Activated naive CD4-positive, alpha-beta T cell treated with anti-CD3 and anti-CD28 coated beads, Interleukin-2, amount 10 ng/mL, durations not matched to agents 7 days and 5 days (primary cell): ENCODE measurements at regions not wholly inside any gene's neighbourhood (a gene's known extent, or its start where the extent isn't known, plus 50 kb on each side); places are given as distances from the start of the nearest gene placed in this dataset.
"Not testable (repeated sequence)": the region's sequence is repeated elsewhere in the genome, so short reads cannot be mapped to it uniquely, and the experiment has no call there.

Experiments used
- CTCF ChIA-PET: fragments of 350-600 bp; sonication (Branson Sonifier 250); formaldehyde crosslinking; loops from one replicate; lab custom pipeline; 2021; ENCODE audit warnings: antibody characterized with exemption; lab: Charles Lee
- DNase-seq: peaks from one replicate; pipeline ENCODE4 v3.0.0-alpha.2; 2020
- H3K27ac Mint-ChIP-seq: one replicate; pipeline ENCODE4 v1.8.0; 2021; ENCODE audit warnings: mild to moderate bottlenecking, moderate library complexity, mixed read lengths
- H3K27me3 Mint-ChIP-seq: one replicate; pipeline ENCODE4 v1.8.0; 2021; ENCODE audit warnings: mild to moderate bottlenecking, mixed read lengths
- H3K36me3 Mint-ChIP-seq: one replicate; pipeline ENCODE4 v1.8.0; 2021; ENCODE audit warnings: mixed read lengths
- H3K4me1 Mint-ChIP-seq: one replicate; pipeline ENCODE4 v1.8.0; 2021; ENCODE audit warnings: mixed read lengths
- H3K4me3 Mint-ChIP-seq: one replicate; pipeline ENCODE4 v1.8.0; 2021; ENCODE audit warnings: mild to moderate bottlenecking, moderate library complexity, mixed read lengths
- H3K9me3 Mint-ChIP-seq: one replicate; pipeline ENCODE4 v1.8.0; 2021; ENCODE audit warnings: mixed read lengths

- CTCF ChIA-PET = no interaction called here
- no peak for DNase-seq
- Mint-ChIP-seq H3K4me3 (no peak overlapping the region), H3K36me3 (no peaks in the 10 kb centered on the region), H3K9me3 (no peaks in the 10 kb centered on the region), H3K27me3 (peaks cover 4% of the 10 kb centered on the region), H3K4me1 (no peaks in the 10 kb centered on the region), H3K27ac (no peak overlapping the region)
Measured at GRCh38 chr9:85332487-85332886, 409.3 kb downstream of the AGTPBP1 start.

- H3K4me1 Mint-ChIP-seq = no peaks in the 10 kb centered on the region
- no peak overlapping the region for H3K4me3 Mint-ChIP-seq
- H3K27me3 Mint-ChIP-seq = peaks cover 4% of the 10 kb centered on the region
- H3K36me3 Mint-ChIP-seq = no peaks in the 10 kb centered on the region
- CTCF ChIA-PET = no interaction called here
- H3K27ac Mint-ChIP-seq = no peak overlapping the region
- no peak for DNase-seq
- no peaks in the 10 kb centered on the region for H3K9me3 Mint-ChIP-seq
Measured at GRCh38 chr9:85331626-85332025, 410.1 kb downstream of the AGTPBP1 start.

- no peaks in the 10 kb centered on the region for H3K4me1 Mint-ChIP-seq
- CTCF ChIA-PET = no interaction called here
- H3K4me3 Mint-ChIP-seq = no peak overlapping the region
Measured at GRCh38 chr9:85322592-85322991, 419.2 kb downstream of the AGTPBP1 start.

DNA sequence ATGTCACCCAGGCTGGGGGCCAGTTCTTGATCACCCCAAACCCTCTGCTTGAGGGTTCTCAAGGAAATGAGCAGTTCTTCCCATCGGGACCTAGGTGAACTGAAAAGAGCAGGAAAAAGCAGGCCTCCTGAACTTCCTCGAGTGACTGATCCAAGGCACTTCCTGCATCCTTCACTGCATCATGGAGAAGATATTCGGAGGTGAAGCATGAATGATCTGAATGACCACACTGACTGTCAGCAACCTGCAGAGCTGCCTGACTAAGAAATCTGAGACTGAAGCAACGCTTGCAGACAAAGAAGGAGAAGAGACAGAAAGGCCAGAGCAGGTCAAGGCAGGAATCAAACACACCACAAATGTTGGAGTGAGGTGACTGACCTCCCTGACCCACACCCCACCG is 420.2 kb downstream of the AGTPBP1 start:
- peaks cover 2% of the 10 kb centered on the region for H3K9me3 Mint-ChIP-seq
- no peak for DNase-seq
- no peak overlapping the region for H3K27ac Mint-ChIP-seq

More at GRCh38 chr9:85322592-85322991, 419.2 kb downstream of the AGTPBP1 start:
- Mint-ChIP-seq H3K36me3 (no peaks in the 10 kb centered on the region), H3K27ac (no peak overlapping the region), H3K9me3 (peaks cover 2% of the 10 kb centered on the region), H3K27me3 (no peaks in the 10 kb centered on the region)
- no peak for DNase-seq

GRCh38 chr9:85319936-85320656 is 421.7 kb downstream of the AGTPBP1 start:
- no peaks in the 10 kb centered on the region for H3K36me3 Mint-ChIP-seq
- no peaks in the 10 kb centered on the region for H3K4me1 Mint-ChIP-seq
- CTCF ChIA-PET = no interaction called here
- H3K9me3 Mint-ChIP-seq = no peaks in the 10 kb centered on the region
- H3K27ac Mint-ChIP-seq = no peak overlapping the region
- H3K27me3 Mint-ChIP-seq = no peaks in the 10 kb centered on the region
- DNase-seq = no peak
- H3K4me3 Mint-ChIP-seq = no peak overlapping the region

More for the DNA sequence above, 420.2 kb downstream of the AGTPBP1 start:
- Mint-ChIP-seq H3K36me3 (no peaks in the 10 kb centered on the region), H3K27me3 (no peaks in the 10 kb centered on the region), H3K4me1 (no peaks in the 10 kb centered on the region), H3K4me3 (no peak overlapping the region)
- CTCF ChIA-PET = no interaction called here

- H3K36me3 Mint-ChIP-seq, H3K27me3 Mint-ChIP-seq, H3K4me3 Mint-ChIP-seq, H3K9me3 Mint-ChIP-seq, H3K4me1 Mint-ChIP-seq, H3K27ac Mint-ChIP-seq, DNase-seq, CTCF ChIA-PET: not testable (repeated sequence)
Measured at GRCh38 chr9:85315535-85315934, 426.2 kb downstream of the AGTPBP1 start.

DNA sequence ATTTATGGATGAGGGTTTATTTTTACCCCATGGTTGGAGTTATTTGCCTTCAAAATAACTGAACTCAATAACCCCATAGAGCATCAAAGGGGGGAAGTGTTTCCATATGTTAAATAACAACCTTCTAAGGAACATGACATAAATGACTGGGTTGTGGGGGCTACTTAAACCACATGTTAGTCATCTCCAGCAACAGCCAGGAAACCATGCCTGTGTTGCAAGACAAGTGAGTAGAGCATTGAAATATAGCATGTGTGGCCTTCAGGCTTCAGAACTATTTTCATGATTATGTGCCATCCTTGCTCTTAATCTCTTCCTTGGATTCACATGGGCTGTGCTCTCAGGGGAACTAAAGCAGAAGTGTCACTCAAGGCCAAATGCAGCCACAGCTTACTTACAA is 431.2 kb downstream of the AGTPBP1 start:
- no peaks in the 10 kb centered on the region for H3K27me3 Mint-ChIP-seq
- CTCF ChIA-PET = no interaction called here
- H3K27ac Mint-ChIP-seq = no peak overlapping the region
- no peaks in the 10 kb centered on the region for H3K4me1 Mint-ChIP-seq
- H3K36me3 Mint-ChIP-seq = no peaks in the 10 kb centered on the region
- H3K9me3 Mint-ChIP-seq = peaks cover 6% of the 10 kb centered on the region
- no peak overlapping the region for H3K4me3 Mint-ChIP-seq
- DNase-seq = no peak

- Mint-ChIP-seq H3K9me3 (no peaks in the 10 kb centered on the region), H3K4me1 (no peaks in the 10 kb centered on the region), H3K4me3 (no peak overlapping the region), H3K27me3 (peaks cover 4% of the 10 kb centered on the region), H3K36me3 (no peaks in the 10 kb centered on the region), H3K27ac (no peak overlapping the region)
- CTCF ChIA-PET = no interaction called here
- DNase-seq = no peak
Measured at GRCh38 chr9:85303757-85304134, 438.0 kb downstream of the AGTPBP1 start.

DNA sequence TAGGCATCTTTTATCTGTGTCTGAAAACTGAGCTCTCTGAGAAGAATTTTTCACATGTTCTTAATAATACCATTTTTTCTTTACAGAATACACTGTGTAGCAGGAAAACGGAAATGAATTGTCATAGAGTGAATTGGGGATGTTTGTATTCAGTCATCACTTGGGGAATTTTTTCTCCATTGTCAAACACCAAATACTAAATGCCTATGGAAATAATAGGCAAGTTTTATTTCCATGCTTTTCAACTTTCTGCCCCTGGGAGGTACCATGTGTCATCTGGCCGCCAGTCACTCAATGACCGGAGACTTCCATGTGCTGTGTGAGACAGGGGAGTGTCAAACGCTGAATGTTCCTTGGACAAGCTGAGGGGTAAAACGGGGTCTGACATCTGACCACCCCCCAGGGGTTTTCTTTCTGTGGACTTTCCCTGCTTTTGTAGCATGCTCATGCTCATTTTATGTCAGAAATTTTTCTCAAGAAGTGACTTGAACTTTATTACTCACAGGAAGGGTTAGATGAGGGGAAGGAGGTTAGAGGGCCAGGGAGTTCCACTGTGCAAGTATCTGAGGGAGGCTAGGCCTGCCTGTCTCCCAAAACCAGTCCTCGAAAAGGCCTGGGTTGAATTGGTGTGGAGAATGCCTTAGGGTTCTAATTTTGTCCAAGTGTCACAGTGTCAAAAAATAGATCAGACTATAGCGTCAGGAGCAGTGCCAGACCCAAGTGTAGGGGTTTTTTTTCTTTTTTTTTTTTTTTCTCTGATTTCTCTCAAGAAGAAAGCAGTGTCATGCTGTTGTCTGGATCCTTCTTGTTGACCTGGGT is 438.6 kb downstream of the AGTPBP1 start:
- H3K27me3 Mint-ChIP-seq = peaks cover 4% of the 10 kb centered on the region
- no peak for DNase-seq
- H3K9me3 Mint-ChIP-seq = no peaks in the 10 kb centered on the region
- no peak overlapping the region for H3K27ac Mint-ChIP-seq
- H3K4me1 Mint-ChIP-seq = no peaks in the 10 kb centered on the region
- no peaks in the 10 kb centered on the region for H3K36me3 Mint-ChIP-seq
- H3K4me3 Mint-ChIP-seq = no peak overlapping the region
- CTCF ChIA-PET = no interaction called here

GRCh38 chr9:85298499-85298898 is 443.3 kb downstream of the AGTPBP1 start:
- no peak overlapping the region for H3K4me3 Mint-ChIP-seq
- H3K27ac Mint-ChIP-seq = no peak overlapping the region
- H3K27me3 Mint-ChIP-seq = no peaks in the 10 kb centered on the region
- no peak for DNase-seq
- CTCF ChIA-PET = no interaction called here
- H3K4me1 Mint-ChIP-seq = no peaks in the 10 kb centered on the region
- no peaks in the 10 kb centered on the region for H3K9me3 Mint-ChIP-seq
- no peaks in the 10 kb centered on the region for H3K36me3 Mint-ChIP-seq

GRCh38 chr9:85295244-85295643 is 446.5 kb downstream of the AGTPBP1 start:
- DNase-seq, H3K9me3 Mint-ChIP-seq, CTCF ChIA-PET, H3K4me1 Mint-ChIP-seq, H3K36me3 Mint-ChIP-seq, H3K27me3 Mint-ChIP-seq, H3K4me3 Mint-ChIP-seq, H3K27ac Mint-ChIP-seq: not testable (repeated sequence)

DNA sequence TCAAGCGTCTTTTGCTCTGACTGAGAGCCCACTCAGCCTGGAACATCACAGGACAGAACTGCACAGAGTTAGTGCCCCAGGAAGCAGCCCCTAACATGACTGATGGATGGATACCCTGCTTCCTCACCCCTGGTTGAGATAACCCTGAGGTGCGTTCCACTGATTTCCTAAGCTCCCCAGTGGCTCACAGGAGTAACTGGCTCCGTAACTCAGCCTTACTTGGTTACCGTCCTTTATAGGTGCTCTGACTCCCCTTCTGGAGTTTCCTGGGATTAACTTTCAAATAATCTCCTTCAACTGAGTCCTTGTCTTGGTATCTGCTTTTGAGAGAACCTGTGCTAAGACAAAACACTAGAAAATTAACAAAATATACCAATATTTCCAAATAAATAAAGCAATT is 449.5 kb downstream of the AGTPBP1 start:
- peaks cover 11% of the 10 kb centered on the region for H3K4me1 Mint-ChIP-seq
- DNase-seq = no peak
- no peaks in the 10 kb centered on the region for H3K36me3 Mint-ChIP-seq
- no peak overlapping the region for H3K27ac Mint-ChIP-seq
- H3K9me3 Mint-ChIP-seq = peaks cover 4% of the 10 kb centered on the region
- CTCF ChIA-PET = no interaction called here
- no peak overlapping the region for H3K4me3 Mint-ChIP-seq
- peaks cover 5% of the 10 kb centered on the region for H3K27me3 Mint-ChIP-seq

- no peaks in the 10 kb centered on the region for H3K36me3 Mint-ChIP-seq
- no peak overlapping the region for H3K27ac Mint-ChIP-seq
- peaks cover 4% of the 10 kb centered on the region for H3K9me3 Mint-ChIP-seq
- DNase-seq = no peak
- peaks cover 11% of the 10 kb centered on the region for H3K4me1 Mint-ChIP-seq
- H3K4me3 Mint-ChIP-seq = no peak overlapping the region
- H3K27me3 Mint-ChIP-seq = peaks cover 5% of the 10 kb centered on the region
- CTCF ChIA-PET = no interaction called here
Measured at GRCh38 chr9:85291266-85291665, 450.5 kb downstream of the AGTPBP1 start.

- H3K36me3 Mint-ChIP-seq = no peaks in the 10 kb centered on the region
- H3K4me3 Mint-ChIP-seq = no peak overlapping the region
- CTCF ChIA-PET = no interaction called here
- H3K27ac Mint-ChIP-seq = no peak overlapping the region
- H3K27me3 Mint-ChIP-seq = peaks cover 5% of the 10 kb centered on the region
- H3K9me3 Mint-ChIP-seq = peaks cover 4% of the 10 kb centered on the region
- H3K4me1 Mint-ChIP-seq = peaks cover 11% of the 10 kb centered on the region
- DNase-seq = peak; percentile 39
Measured at GRCh38 chr9:85290019-85290418, 451.7 kb downstream of the AGTPBP1 start.

DNA sequence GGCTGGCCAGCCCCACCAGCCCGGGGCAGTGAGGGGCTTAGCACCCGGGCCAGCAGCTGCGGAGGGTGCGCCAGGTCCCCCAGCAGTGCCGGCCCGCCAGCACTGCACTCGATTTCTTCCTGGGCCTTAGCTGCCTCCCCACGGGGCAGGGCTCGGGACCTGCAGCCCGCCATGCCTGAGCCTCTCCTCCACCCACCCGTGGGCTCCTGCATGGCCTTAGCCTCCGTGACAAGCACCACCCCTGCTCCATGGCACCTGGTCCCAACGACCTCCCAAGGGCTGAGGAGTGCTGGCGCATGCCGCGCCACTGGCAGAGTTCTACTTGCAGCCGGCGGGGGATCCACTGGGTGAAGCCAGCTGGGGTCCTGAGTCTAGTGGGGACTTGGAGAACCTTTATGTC is 452.6 kb downstream of the AGTPBP1 start:
- DNase-seq = no peak
- peaks cover 4% of the 10 kb centered on the region for H3K9me3 Mint-ChIP-seq
- H3K4me1 Mint-ChIP-seq = peaks cover 11% of the 10 kb centered on the region
- H3K27ac Mint-ChIP-seq = no peak overlapping the region
- H3K4me3 Mint-ChIP-seq = no peak overlapping the region
- peaks cover 5% of the 10 kb centered on the region for H3K27me3 Mint-ChIP-seq
- CTCF ChIA-PET = no interaction called here
- no peaks in the 10 kb centered on the region for H3K36me3 Mint-ChIP-seq
